Erythroblast (primary cell): ENCODE measurements at regions not wholly inside any gene's neighbourhood (a gene's known extent, or its start where the extent isn't known, plus 50 kb on each side); places are given as distances from the start of the nearest gene placed in this dataset.

Experiments used
- GATA1 ChIP-seq: IDR thresholded peaks from 2 replicates; pipeline ENCODE4 v1.6.1; 2011; ENCODE audit warnings: low read depth, mild to moderate bottlenecking, control low read depth, low read length, moderate library complexity
- POLR2A ChIP-seq: IDR thresholded peaks from 2 replicates; pipeline ENCODE4 v1.6.1; 2011; ENCODE audit warnings: mild to moderate bottlenecking, low read length

GRCh38 chr5:158119961-158120723, 261.2 kb upstream of the CLINT1 start:
- TF ChIP-seq POLR2A (no peak), GATA1 (no peak)
